ENCODE measurements at regions not wholly inside any gene's neighbourhood (a gene's known extent, or its start where the extent isn't known, plus 50 kb on each side); places are given as distances from the start of the nearest gene placed in this dataset.

- H3K4me3 Mint-ChIP-seq: no peak overlapping the region
- H3K27ac Mint-ChIP-seq: no peak overlapping the region
- H3K9me3 Mint-ChIP-seq: no peaks in the 10 kb centered on the region
- H3K36me3 Mint-ChIP-seq (ENCODE audit: low read depth): no peaks in the 10 kb centered on the region
- intact Hi-C loops (cut with micrococcal nuclease): no loop called here
- peaks cover 6% of the 10 kb centered on the region for H3K27me3 Mint-ChIP-seq (ENCODE audit: insufficient read depth)
- no peak for DNase-seq (ENCODE audit: low spot score)
- no peaks in the 10 kb centered on the region for H3K4me1 Mint-ChIP-seq (ENCODE audit: low read depth)
These were observed 312.7 kb upstream of the IGFBP3 start for GRCh38 chr7:46233585-46234329.

- Mint-ChIP-seq H3K9me3 (no peaks in the 10 kb centered on the region), H3K4me3 (no peak overlapping the region)
These were observed 309.9 kb upstream of the IGFBP3 start for GRCh38 chr7:46230990-46231305.

GRCh38 chr7:46230298-46230989, 309.4 kb upstream of the IGFBP3 start:
- DNase-seq (ENCODE audit: low spot score): no peak
- Mint-ChIP-seq H3K27me3 (ENCODE audit: insufficient read depth) (peaks cover 4% of the 10 kb centered on the region), H3K27ac (no peak overlapping the region), H3K36me3 (ENCODE audit: low read depth) (no peaks in the 10 kb centered on the region), H3K4me3 (no peak overlapping the region), H3K4me1 (ENCODE audit: low read depth) (no peaks in the 10 kb centered on the region), H3K9me3 (no peaks in the 10 kb centered on the region)
- intact Hi-C loops (cut with micrococcal nuclease): no loop called here

More at GRCh38 chr7:46230990-46231305, 309.9 kb upstream of the IGFBP3 start:
- intact Hi-C loops (cut with micrococcal nuclease): no loop called here
- Mint-ChIP-seq H3K27me3 (ENCODE audit: insufficient read depth) (peaks cover 4% of the 10 kb centered on the region), H3K4me1 (ENCODE audit: low read depth) (no peaks in the 10 kb centered on the region), H3K36me3 (ENCODE audit: low read depth) (no peaks in the 10 kb centered on the region), H3K27ac (no peak overlapping the region)
- no peak for DNase-seq (ENCODE audit: low spot score)

GRCh38 chr7:46229409-46229808, 308.3 kb upstream of the IGFBP3 start:
- peaks cover 4% of the 10 kb centered on the region for H3K27me3 Mint-ChIP-seq (ENCODE audit: insufficient read depth)
- intact Hi-C loops (cut with micrococcal nuclease): loop anchor here (10.0 kb wide), 1 partner anchor 65 kb away; no protein-coding TSS in a partner anchor
- no peak overlapping the region for H3K27ac Mint-ChIP-seq
- H3K36me3 Mint-ChIP-seq (ENCODE audit: low read depth): no peaks in the 10 kb centered on the region
- DNase-seq (ENCODE audit: low spot score): no peak
- no peaks in the 10 kb centered on the region for H3K4me1 Mint-ChIP-seq (ENCODE audit: low read depth)
- no peaks in the 10 kb centered on the region for H3K9me3 Mint-ChIP-seq
- no peak overlapping the region for H3K4me3 Mint-ChIP-seq

- Mint-ChIP-seq H3K27me3 (ENCODE audit: insufficient read depth) (no peaks in the 10 kb centered on the region), H3K36me3 (ENCODE audit: low read depth) (no peaks in the 10 kb centered on the region), H3K4me1 (ENCODE audit: low read depth) (no peaks in the 10 kb centered on the region), H3K4me3 (no peak overlapping the region), H3K9me3 (peaks cover 5% of the 10 kb centered on the region), H3K27ac (no peak overlapping the region)
- intact Hi-C loops (cut with micrococcal nuclease): loop anchor here (10.0 kb wide), 1 partner anchor 62 kb away; no protein-coding TSS in a partner anchor
- no peak for DNase-seq (ENCODE audit: low spot score)
These were observed 305.8 kb upstream of the IGFBP3 start for GRCh38 chr7:46226860-46227259.

GRCh38 chr7:46224363-46224762, 303.3 kb upstream of the IGFBP3 start:
- intact Hi-C loops (cut with micrococcal nuclease): loop anchor here (10.0 kb wide), 1 partner anchor 60 kb away; no protein-coding TSS in a partner anchor
- H3K9me3 Mint-ChIP-seq: peaks cover 5% of the 10 kb centered on the region
- no peaks in the 10 kb centered on the region for H3K36me3 Mint-ChIP-seq (ENCODE audit: low read depth)
- no peaks in the 10 kb centered on the region for H3K4me1 Mint-ChIP-seq (ENCODE audit: low read depth)
- no peaks in the 10 kb centered on the region for H3K27me3 Mint-ChIP-seq (ENCODE audit: insufficient read depth)
- H3K27ac Mint-ChIP-seq: no peak overlapping the region
- no peak for DNase-seq (ENCODE audit: low spot score)
- no peak overlapping the region for H3K4me3 Mint-ChIP-seq

GRCh38 chr7:46220066-46220630, 299.1 kb upstream of the IGFBP3 start:
- no peak for DNase-seq (ENCODE audit: low spot score)
- no peak overlapping the region for H3K4me3 Mint-ChIP-seq

GRCh38 chr7:46218461-46219200, 297.6 kb upstream of the IGFBP3 start:
- H3K4me3 Mint-ChIP-seq: no peak overlapping the region

More at GRCh38 chr7:46220066-46220630, 299.1 kb upstream of the IGFBP3 start:
- intact Hi-C loops (cut with micrococcal nuclease): loop anchor here (10.0 kb wide), 1 partner anchor 55 kb away; no protein-coding TSS in a partner anchor
- H3K9me3 Mint-ChIP-seq: peaks cover 5% of the 10 kb centered on the region
- H3K27ac Mint-ChIP-seq: no peak overlapping the region
- no peaks in the 10 kb centered on the region for H3K27me3 Mint-ChIP-seq (ENCODE audit: insufficient read depth)
- H3K4me1 Mint-ChIP-seq (ENCODE audit: low read depth): no peaks in the 10 kb centered on the region
- no peaks in the 10 kb centered on the region for H3K36me3 Mint-ChIP-seq (ENCODE audit: low read depth)

GRCh38 chr7:46215987-46216567, 295.0 kb upstream of the IGFBP3 start:
- intact Hi-C loops (cut with micrococcal nuclease): no loop called here
- H3K36me3 Mint-ChIP-seq (ENCODE audit: low read depth): no peaks in the 10 kb centered on the region
- no peak overlapping the region for H3K27ac Mint-ChIP-seq
- H3K4me3 Mint-ChIP-seq: no peak overlapping the region
- no peaks in the 10 kb centered on the region for H3K9me3 Mint-ChIP-seq
- no peaks in the 10 kb centered on the region for H3K27me3 Mint-ChIP-seq (ENCODE audit: insufficient read depth)
- DNase-seq (ENCODE audit: low spot score): no peak
- H3K4me1 Mint-ChIP-seq (ENCODE audit: low read depth): no peaks in the 10 kb centered on the region

More at GRCh38 chr7:46218461-46219200, 297.6 kb upstream of the IGFBP3 start:
- Mint-ChIP-seq H3K4me1 (ENCODE audit: low read depth) (no peaks in the 10 kb centered on the region), H3K36me3 (ENCODE audit: low read depth) (no peaks in the 10 kb centered on the region), H3K27ac (no peak overlapping the region), H3K27me3 (ENCODE audit: insufficient read depth) (no peaks in the 10 kb centered on the region), H3K9me3 (peaks cover 5% of the 10 kb centered on the region)
- DNase-seq (ENCODE audit: low spot score): no peak
- intact Hi-C loops (cut with micrococcal nuclease): no loop called here

- Mint-ChIP-seq H3K27ac (no peak overlapping the region), H3K27me3 (ENCODE audit: insufficient read depth) (no peaks in the 10 kb centered on the region), H3K4me3 (no peak overlapping the region), H3K4me1 (ENCODE audit: low read depth) (no peaks in the 10 kb centered on the region), H3K36me3 (ENCODE audit: low read depth) (no peaks in the 10 kb centered on the region), H3K9me3 (no peaks in the 10 kb centered on the region)
- no peak for DNase-seq (ENCODE audit: low spot score)
- intact Hi-C loops (cut with micrococcal nuclease): no loop called here
These were observed 293.5 kb upstream of the IGFBP3 start for GRCh38 chr7:46214526-46214925.

- Mint-ChIP-seq H3K4me3 (no peak overlapping the region), H3K36me3 (ENCODE audit: low read depth) (no peaks in the 10 kb centered on the region), H3K4me1 (ENCODE audit: low read depth) (no peaks in the 10 kb centered on the region), H3K27me3 (ENCODE audit: insufficient read depth) (no peaks in the 10 kb centered on the region), H3K9me3 (no peaks in the 10 kb centered on the region), H3K27ac (no peak overlapping the region)
- intact Hi-C loops (cut with micrococcal nuclease): no loop called here
- DNase-seq (ENCODE audit: low spot score): no peak
These were observed 292.1 kb upstream of the IGFBP3 start for GRCh38 chr7:46213154-46213537.

GRCh38 chr7:46212425-46213153, 291.5 kb upstream of the IGFBP3 start:
- Mint-ChIP-seq H3K27me3 (ENCODE audit: insufficient read depth) (no peaks in the 10 kb centered on the region), H3K9me3 (no peaks in the 10 kb centered on the region), H3K4me3 (no peak overlapping the region), H3K36me3 (ENCODE audit: low read depth) (no peaks in the 10 kb centered on the region), H3K4me1 (ENCODE audit: low read depth) (no peaks in the 10 kb centered on the region), H3K27ac (no peak overlapping the region)
- no peak for DNase-seq (ENCODE audit: low spot score)
- intact Hi-C loops (cut with micrococcal nuclease): no loop called here
